ENCODE measurements at regions not wholly inside any gene's neighbourhood (a gene's known extent, or its start where the extent isn't known, plus 50 kb on each side); places are given as distances from the start of the nearest gene placed in this dataset.
A peak's percentile ranks its signal among the peaks of the same experiment; 100 is the strongest.

DNA sequence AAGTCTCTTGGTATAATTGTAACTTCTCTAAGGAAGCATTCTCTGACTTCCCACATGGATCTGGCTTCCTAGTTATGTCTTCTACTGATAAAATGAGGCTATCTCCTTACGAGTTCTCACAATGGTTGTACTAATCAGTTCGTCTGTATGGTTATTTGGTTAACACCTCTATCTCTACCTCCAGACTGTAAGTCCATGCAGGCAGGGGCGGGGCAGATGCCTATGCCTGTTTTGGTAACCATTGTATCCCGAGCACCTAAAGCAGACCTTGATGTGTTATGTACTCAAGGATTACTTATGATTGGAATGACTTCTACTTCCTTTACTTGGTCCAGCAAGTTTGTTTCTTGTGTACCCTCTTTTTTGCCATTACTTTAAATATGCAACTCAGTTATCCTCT is 125.0 kb upstream of the PITX1 start:
- ChIA-PET POLR2A (no interaction called here), CTCF (no interaction called here)
- no peaks in the 10 kb centered on the region for H3K36me3 ChIP-seq (ENCODE audit: control insufficient read depth in 2 of 2, extremely low read depth in 1 of 2, insufficient read depth in 1 of 2, low read length in 1 of 2)
- ATAC-seq (replicated peaks in 1 of 4) (no peak), DNase-seq (no peak)
- H3K27me3 ChIP-seq (replicated peaks in 1 of 2; ENCODE audit: control insufficient read depth in 2 of 2, extremely low read depth in 1 of 2, insufficient read depth in 2 of 2, low read length in 1 of 2), result peaks cover 0 to 32% of the 10 kb centered on the region in 2 experiments
- H3K9me3 Mint-ChIP-seq, result peaks cover 9 to 38% (median 19%) of the 10 kb centered on the region in 3 donors
- H3K4me1 Mint-ChIP-seq, result no peaks in the 10 kb centered on the region
- H3K27me3 Mint-ChIP-seq, result peaks cover 10 to 19% of the 10 kb centered on the region in 2 donors
- no peak overlapping the region for H3K4me3 ChIP-seq (ENCODE audit: control insufficient read depth in 1 of 2, extremely low read depth in 1 of 2, low read length in 1 of 2)
- no peak overlapping the region for H3K4me3 Mint-ChIP-seq
- H3K9me3 ChIP-seq, result peaks cover 5% of the 10 kb centered on the region
- H3K36me3 Mint-ChIP-seq, result no peaks in the 10 kb centered on the region
- no peak overlapping the region for H3K27ac ChIP-seq (ENCODE audit: low read length)
- WGBS (ENCODE audit: insufficient coverage), result no CpG with 5 or more reads among the region's 4 CpGs
- no peaks in the 10 kb centered on the region for H3K4me1 ChIP-seq (ENCODE audit: control insufficient read depth in 1 of 2, extremely low read depth in 1 of 2, insufficient read depth in 2 of 2, low read length in 2 of 2)
- H3K27ac Mint-ChIP-seq, result no peak overlapping the region

DNA sequence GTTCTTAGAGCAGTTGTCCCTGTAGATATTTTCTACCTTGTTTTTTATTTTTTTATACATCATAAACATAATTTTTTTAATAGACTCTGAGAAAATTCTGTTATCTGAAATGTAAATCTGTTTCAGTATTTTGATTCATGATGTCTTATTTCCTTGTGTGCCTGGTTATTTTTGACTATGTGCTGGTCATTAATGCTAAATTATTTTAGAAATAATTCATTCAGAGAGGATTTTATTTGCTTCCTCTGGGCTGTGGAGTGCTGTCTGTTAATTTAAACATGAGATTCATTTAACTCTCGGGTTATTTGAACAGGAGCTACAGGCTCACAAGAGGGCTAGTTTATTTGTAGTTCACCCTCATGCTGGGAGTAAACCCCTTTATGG is 124.3 kb upstream of the PITX1 start:
- CTCF ChIA-PET, result no interaction called here
- Mint-ChIP-seq H3K36me3 (no peaks in the 10 kb centered on the region), H3K9me3 (peaks cover 9 to 38% (median 19%) of the 10 kb centered on the region in 3 donors), H3K4me3 (no peak overlapping the region), H3K27me3 (peaks cover 3 to 17% of the 10 kb centered on the region in 2 donors), H3K4me1 (no peaks in the 10 kb centered on the region), H3K27ac (no peak overlapping the region)
- no peaks in the 10 kb centered on the region for H3K36me3 ChIP-seq (ENCODE audit: control insufficient read depth in 2 of 2, extremely low read depth in 1 of 2, insufficient read depth in 1 of 2, low read length in 1 of 2)
- POLR2A ChIA-PET, result no interaction called here
- WGBS (ENCODE audit: insufficient coverage), result 100% methylated on average over 1 of the region's 1 CpG
- no peaks in the 10 kb centered on the region for H3K4me1 ChIP-seq (ENCODE audit: control insufficient read depth in 1 of 2, extremely low read depth in 1 of 2, insufficient read depth in 2 of 2, low read length in 2 of 2)
- H3K27me3 ChIP-seq (replicated peaks in 1 of 2; ENCODE audit: control insufficient read depth in 2 of 2, extremely low read depth in 1 of 2, insufficient read depth in 2 of 2, low read length in 1 of 2), result peaks cover 0 to 32% of the 10 kb centered on the region in 2 experiments
- DNase-seq (no peak), ATAC-seq (replicated peaks in 1 of 4) (no peak)
- H3K27ac ChIP-seq (ENCODE audit: low read length), result no peak overlapping the region
- peaks cover 5% of the 10 kb centered on the region for H3K9me3 ChIP-seq
- no peak overlapping the region for H3K4me3 ChIP-seq (ENCODE audit: control insufficient read depth in 1 of 2, extremely low read depth in 1 of 2, low read length in 1 of 2)

DNA sequence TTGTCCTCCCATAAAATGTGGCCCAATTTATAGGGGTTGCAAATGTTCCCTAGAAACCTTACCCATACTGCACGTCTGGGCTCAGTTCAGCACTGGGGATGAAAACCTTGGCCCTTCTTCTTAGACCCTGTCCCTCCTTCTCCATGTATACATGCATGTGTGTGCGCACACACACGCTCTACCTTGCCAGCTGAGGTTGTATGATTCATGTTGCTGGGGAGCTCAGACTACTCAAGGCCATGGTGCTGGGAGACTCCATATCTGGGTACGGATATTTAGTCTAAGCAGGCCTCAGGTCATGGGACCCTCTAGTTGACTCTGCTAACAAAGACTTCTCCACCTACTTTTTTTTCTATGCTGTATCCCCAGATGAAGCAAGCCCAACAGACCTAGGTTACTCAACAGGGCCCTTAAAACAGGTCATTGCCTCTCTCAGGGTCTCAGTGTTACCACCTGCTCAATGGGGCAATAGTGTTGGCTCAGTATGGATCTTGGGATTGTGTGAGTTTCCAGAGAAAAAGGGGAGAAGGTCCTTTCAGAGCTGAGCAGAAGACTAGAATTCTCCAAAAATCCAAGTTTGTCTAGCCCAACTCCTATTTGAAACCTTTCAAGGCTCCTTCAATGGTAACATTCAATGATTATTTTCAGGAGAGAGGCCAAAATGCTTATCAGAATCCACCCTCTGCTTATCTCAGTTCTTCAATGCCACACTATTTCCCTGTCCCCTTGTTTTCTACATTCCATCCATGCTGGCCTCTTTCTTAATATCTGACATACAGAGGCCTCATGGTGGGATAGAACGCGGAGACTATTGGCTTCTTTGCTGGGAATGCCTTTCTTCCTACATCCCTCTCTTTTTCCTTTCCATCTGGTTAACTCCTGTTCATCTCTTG is 123.6 kb upstream of the PITX1 start:
- 87% methylated on average over 3 of the region's 6 CpGs for WGBS (ENCODE audit: insufficient coverage)
- H3K4me1 Mint-ChIP-seq, result no peaks in the 10 kb centered on the region
- peaks cover 5 to 11% of the 10 kb centered on the region in 2 donors for H3K27me3 Mint-ChIP-seq
- ATAC-seq (replicated peaks in 1 of 4), result no peak
- POLR2A ChIA-PET, result no interaction called here
- no peak overlapping the region for H3K27ac Mint-ChIP-seq
- CTCF ChIA-PET, result no interaction called here
- DNase-seq, result peak in 1 of 35 experiments; percentile 7
- Histone ChIP-seq H3K9me3 (peaks cover 5% of the 10 kb centered on the region), H3K4me1 (ENCODE audit: control insufficient read depth in 1 of 2, extremely low read depth in 1 of 2, insufficient read depth in 2 of 2, low read length in 2 of 2) (no peaks in the 10 kb centered on the region), H3K27me3 (replicated peaks in 1 of 2; ENCODE audit: control insufficient read depth in 2 of 2, extremely low read depth in 1 of 2, insufficient read depth in 2 of 2, low read length in 1 of 2) (peaks cover 0 to 26% of the 10 kb centered on the region in 2 experiments), H3K36me3 (ENCODE audit: control insufficient read depth in 2 of 2, extremely low read depth in 1 of 2, insufficient read depth in 1 of 2, low read length in 1 of 2) (no peaks in the 10 kb centered on the region), H3K4me3 (ENCODE audit: control insufficient read depth in 1 of 2, extremely low read depth in 1 of 2, low read length in 1 of 2) (no peak overlapping the region), H3K27ac (ENCODE audit: low read length) (no peak overlapping the region)
- peaks cover 9 to 38% (median 19%) of the 10 kb centered on the region in 3 donors for H3K9me3 Mint-ChIP-seq
- no peaks in the 10 kb centered on the region for H3K36me3 Mint-ChIP-seq
- no peak overlapping the region for H3K4me3 Mint-ChIP-seq

DNA sequence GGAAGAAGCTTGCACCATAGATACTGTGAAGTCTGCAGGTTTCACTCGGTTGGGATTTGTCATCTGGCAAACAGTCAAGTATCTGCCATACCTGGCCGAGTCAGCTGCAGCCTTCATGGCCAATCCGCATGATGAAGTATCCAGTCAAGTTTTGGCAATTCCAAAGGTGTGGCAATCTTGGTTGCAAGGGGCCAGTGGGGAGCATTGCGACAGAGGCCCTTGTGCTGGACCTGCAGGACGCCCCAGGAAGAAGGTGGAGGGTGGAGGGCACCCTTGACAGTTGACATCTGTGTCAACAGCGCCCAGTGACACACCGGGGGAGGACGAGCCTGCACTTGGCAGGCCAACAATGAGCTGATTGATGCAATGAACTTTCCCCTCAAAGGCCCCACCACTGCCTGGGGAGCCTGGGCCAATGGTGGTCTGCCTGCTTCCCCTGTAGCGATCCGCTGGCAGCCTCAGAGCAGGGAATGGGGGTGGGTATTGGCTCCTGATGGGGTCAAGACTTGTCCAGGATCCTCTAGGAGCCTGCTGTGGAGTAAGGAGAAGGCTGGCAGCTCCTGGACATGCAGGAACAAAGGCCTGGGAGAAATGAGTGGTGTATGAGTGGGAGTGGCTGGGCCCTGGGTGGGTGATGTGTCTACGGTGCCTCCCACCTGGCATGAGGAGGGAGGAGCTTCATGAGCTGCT is 122.8 kb upstream of the PITX1 start:
- peaks cover 5% of the 10 kb centered on the region for H3K9me3 ChIP-seq
- no peak overlapping the region for H3K4me3 Mint-ChIP-seq
- H3K27ac Mint-ChIP-seq, result no peak overlapping the region
- H3K36me3 ChIP-seq (ENCODE audit: control insufficient read depth in 2 of 2, extremely low read depth in 1 of 2, insufficient read depth in 1 of 2, low read length in 1 of 2), result no peaks in the 10 kb centered on the region
- H3K4me1 Mint-ChIP-seq, result no peaks in the 10 kb centered on the region
- no peaks in the 10 kb centered on the region for H3K4me1 ChIP-seq (ENCODE audit: control insufficient read depth in 1 of 2, extremely low read depth in 1 of 2, insufficient read depth in 2 of 2, low read length in 2 of 2)
- peaks cover 9 to 38% (median 19%) of the 10 kb centered on the region in 3 donors for H3K9me3 Mint-ChIP-seq
- H3K36me3 Mint-ChIP-seq, result no peaks in the 10 kb centered on the region
- 77% methylated on average over 8 of the region's 11 CpGs for WGBS (ENCODE audit: insufficient coverage)
- H3K4me3 ChIP-seq (ENCODE audit: control insufficient read depth in 1 of 2, extremely low read depth in 1 of 2, low read length in 1 of 2), result no peak overlapping the region
- POLR2A ChIA-PET, result no interaction called here
- H3K27me3 Mint-ChIP-seq, result peaks cover 7 to 8% of the 10 kb centered on the region in 2 donors
- peaks cover 0 to 29% of the 10 kb centered on the region in 2 experiments for H3K27me3 ChIP-seq (replicated peaks in 1 of 2; ENCODE audit: control insufficient read depth in 2 of 2, extremely low read depth in 1 of 2, insufficient read depth in 2 of 2, low read length in 1 of 2)
- ATAC-seq (replicated peaks in 1 of 4), result no peak
- CTCF ChIA-PET, result no interaction called here
- no peak overlapping the region for H3K27ac ChIP-seq (ENCODE audit: low read length)
- DNase-seq, result no peak

DNA sequence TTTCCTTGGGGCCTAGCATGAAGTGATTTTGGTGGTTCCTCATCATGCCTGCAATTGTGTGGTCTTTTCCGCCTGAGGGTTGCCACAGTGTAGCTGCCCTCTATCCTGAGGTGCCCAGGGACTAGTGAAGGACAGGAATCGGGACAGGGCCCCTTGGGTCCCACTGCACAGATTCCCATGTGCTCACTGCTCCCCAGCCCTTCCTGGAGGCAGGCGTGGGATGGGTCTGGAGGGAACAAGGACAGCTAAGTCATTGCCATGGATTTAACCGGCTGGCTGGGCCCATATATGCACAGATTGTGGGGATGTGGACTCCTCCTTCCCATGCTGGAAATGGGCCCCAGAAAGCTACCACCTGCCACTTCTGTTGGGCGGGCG is 122.3 kb upstream of the PITX1 start:
- H3K4me3 ChIP-seq (ENCODE audit: control insufficient read depth in 1 of 2, extremely low read depth in 1 of 2, low read length in 1 of 2), result no peak overlapping the region
- no peaks in the 10 kb centered on the region for H3K4me1 ChIP-seq (ENCODE audit: control insufficient read depth in 1 of 2, extremely low read depth in 1 of 2, insufficient read depth in 2 of 2, low read length in 2 of 2)
- CTCF ChIA-PET, result no interaction called here
- Mint-ChIP-seq H3K4me3 (no peak overlapping the region), H3K36me3 (no peaks in the 10 kb centered on the region), H3K4me1 (no peaks in the 10 kb centered on the region), H3K27me3 (peaks cover 7 to 8% of the 10 kb centered on the region in 2 donors), H3K27ac (no peak overlapping the region), H3K9me3 (peaks cover 9 to 38% (median 19%) of the 10 kb centered on the region in 3 donors)
- no peak overlapping the region for H3K27ac ChIP-seq (ENCODE audit: low read length)
- WGBS (ENCODE audit: insufficient coverage), result 80% methylated on average over 4 of the region's 6 CpGs
- ATAC-seq (replicated peaks in 1 of 4) (no peak), DNase-seq (no peak)
- H3K9me3 ChIP-seq, result peaks cover 5% of the 10 kb centered on the region
- POLR2A ChIA-PET, result no interaction called here
- H3K36me3 ChIP-seq (ENCODE audit: control insufficient read depth in 2 of 2, extremely low read depth in 1 of 2, insufficient read depth in 1 of 2, low read length in 1 of 2), result no peaks in the 10 kb centered on the region
- peaks cover 0 to 32% of the 10 kb centered on the region in 2 experiments for H3K27me3 ChIP-seq (replicated peaks in 1 of 2; ENCODE audit: control insufficient read depth in 2 of 2, extremely low read depth in 1 of 2, insufficient read depth in 2 of 2, low read length in 1 of 2)

DNA sequence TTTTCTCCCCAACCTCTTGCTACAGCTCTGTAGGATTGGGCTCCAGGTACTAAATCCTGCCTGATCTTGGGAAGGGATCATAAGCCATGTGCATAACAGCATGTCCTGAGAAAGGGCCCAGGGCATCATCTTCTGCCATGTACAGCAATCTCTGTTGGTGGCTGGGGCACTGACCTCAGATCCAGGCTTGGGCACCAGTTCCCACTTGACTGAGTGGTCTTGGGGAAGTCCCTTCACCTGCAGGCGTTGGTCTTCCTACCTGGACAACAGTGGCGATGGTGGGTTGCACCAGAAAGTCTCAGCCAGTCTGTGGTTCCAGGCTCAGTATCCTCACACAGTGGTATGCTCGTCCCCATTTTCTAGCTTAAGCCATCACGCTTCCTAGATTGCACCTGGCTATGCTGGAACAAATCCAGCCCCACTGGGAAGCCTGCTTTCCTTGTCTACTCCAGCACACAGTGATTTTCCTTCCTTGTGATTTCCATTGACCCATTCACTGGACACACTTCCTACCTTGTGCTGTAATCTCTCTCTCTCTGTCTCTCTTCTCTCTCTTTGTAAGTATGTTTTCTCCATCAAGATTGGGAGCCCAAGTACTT is 121.7 kb upstream of the PITX1 start:
- no peaks in the 10 kb centered on the region for H3K4me1 Mint-ChIP-seq
- peaks cover 0 to 37% of the 10 kb centered on the region in 2 experiments for H3K27me3 ChIP-seq (replicated peaks in 1 of 2; ENCODE audit: control insufficient read depth in 2 of 2, extremely low read depth in 1 of 2, insufficient read depth in 2 of 2, low read length in 1 of 2)
- no peak for DNase-seq

More for the DNA sequence above, 121.7 kb upstream of the PITX1 start:
- H3K4me3 ChIP-seq (ENCODE audit: control insufficient read depth in 1 of 2, extremely low read depth in 1 of 2, low read length in 1 of 2), result no peak overlapping the region
- H3K27ac Mint-ChIP-seq, result no peak overlapping the region
- no peak for ATAC-seq (replicated peaks in 1 of 4)
- H3K4me1 ChIP-seq (ENCODE audit: control insufficient read depth in 1 of 2, extremely low read depth in 1 of 2, insufficient read depth in 2 of 2, low read length in 2 of 2), result no peaks in the 10 kb centered on the region
- H3K9me3 Mint-ChIP-seq, result peaks cover 9 to 34% (median 15%) of the 10 kb centered on the region in 3 donors
- H3K4me3 Mint-ChIP-seq, result no peak overlapping the region
- no peaks in the 10 kb centered on the region for H3K36me3 ChIP-seq (ENCODE audit: control insufficient read depth in 2 of 2, extremely low read depth in 1 of 2, insufficient read depth in 1 of 2, low read length in 1 of 2)
- peaks cover 5% of the 10 kb centered on the region for H3K9me3 ChIP-seq
- WGBS (ENCODE audit: insufficient coverage), result 68% methylated on average over 4 of the region's 4 CpGs
- POLR2A ChIA-PET, result no interaction called here
- peaks cover 7 to 8% of the 10 kb centered on the region in 2 donors for H3K27me3 Mint-ChIP-seq
- no peaks in the 10 kb centered on the region for H3K36me3 Mint-ChIP-seq
- H3K27ac ChIP-seq (ENCODE audit: low read length), result no peak overlapping the region
- CTCF ChIA-PET, result no interaction called here
